ENCODE measurements at regions not wholly inside any gene's neighbourhood (a gene's known extent, or its start where the extent isn't known, plus 50 kb on each side); places are given as distances from the start of the nearest gene placed in this dataset.
"Not testable (repeated sequence)": the region's sequence is repeated elsewhere in the genome, so short reads cannot be mapped to it uniquely, and the experiment has no call there.

DNA sequence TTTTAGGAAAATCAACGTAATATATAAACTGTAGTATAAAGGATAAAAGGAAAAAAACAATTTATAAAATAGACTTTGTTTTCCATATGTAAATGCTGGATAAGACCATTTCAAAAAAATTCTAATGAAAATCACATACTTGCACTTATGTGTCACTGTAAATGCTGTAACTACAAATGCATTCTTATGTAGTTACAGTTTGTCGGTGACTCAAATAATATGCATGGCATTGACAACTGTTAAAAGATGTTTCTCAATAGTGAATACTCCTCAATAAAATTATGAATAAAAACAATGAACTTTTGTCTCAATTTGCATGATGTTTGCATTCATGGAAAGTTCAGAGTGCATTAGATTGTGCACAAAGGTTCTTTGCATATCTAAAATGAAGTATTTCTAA lies 614.0 kb upstream of the CHRM3 start:
- no peak for DNase-seq (ENCODE audit: low spot score)

DNA sequence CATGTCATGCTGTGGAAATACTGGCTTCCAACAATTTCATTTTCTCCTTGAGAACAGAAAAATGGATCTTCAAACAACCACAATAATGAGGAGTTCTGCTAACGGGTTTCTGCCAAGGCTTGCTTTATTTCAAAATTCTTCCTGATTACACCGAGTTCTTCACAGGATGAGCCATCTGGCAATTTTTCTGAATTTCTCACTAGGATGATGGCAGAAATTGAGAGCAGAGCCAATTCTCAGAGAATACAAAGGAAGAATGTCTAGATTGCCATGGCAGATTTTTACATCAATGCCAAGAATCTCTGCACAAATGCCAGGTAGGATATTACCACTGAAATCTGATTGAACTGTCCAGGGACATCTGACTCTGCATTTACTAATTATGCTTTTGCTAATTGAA lies 619.0 kb upstream of the CHRM3 start:
- DNase-seq (ENCODE audit: low spot score): no peak

DNA sequence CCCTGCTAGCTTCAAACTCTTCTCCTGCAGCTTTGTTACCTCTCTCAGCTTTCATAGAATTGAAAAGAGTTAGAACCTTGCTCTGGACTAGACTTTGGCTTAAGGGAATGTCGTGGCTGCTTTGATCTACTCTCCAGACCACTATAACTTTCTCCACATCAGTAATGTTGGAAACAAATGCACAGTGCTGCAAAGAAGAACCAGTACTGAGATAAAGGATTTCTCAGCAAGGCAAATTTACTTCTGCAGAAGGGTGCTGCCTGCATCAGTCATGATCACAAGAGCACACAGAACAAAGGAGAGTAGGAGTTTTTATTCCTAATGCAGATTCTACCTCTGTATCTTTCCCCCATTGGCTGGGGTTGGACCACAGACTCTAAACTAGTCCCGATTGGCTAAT lies 621.6 kb upstream of the CHRM3 start:
- no peak for DNase-seq (ENCODE audit: low spot score)

DNA sequence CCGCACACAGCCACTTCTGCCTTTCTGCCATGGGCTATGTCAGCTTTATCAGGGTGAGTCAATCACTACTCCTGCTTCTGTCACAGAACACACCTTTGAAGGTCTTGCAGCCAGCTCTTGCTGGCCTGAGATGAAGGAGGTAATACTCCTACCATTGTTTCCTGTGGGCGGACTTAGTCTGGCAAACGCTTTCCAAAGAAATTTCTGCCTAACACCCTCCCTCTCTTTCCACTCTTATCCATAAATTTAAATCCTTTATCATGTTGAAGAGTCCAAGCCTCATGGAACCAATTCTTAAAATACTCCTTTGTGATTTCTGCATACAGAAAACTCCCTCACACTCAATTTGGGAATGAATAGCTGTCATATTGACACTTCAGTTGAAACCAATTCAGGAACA lies 633.1 kb upstream of the CHRM3 start:
- DNase-seq (ENCODE audit: low spot score): no peak

DNA sequence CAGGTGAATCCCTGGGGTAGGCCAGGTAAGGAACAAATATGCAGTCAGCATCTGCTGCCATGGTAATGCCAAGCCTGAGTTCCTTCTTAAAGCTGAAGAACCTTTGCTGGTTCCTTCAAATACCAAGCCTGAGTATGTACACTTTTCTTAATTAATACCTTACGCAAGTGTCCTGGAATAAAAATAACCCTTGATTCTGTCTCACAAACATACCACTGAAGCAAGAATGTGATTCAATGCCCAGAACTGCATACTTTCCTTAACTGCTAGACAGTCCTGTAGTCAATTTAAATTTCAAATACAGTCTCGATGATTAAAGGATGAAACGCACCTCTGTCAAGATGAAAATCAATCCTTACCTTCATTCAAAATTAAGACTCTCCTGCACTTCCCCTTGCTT lies 634.0 kb upstream of the CHRM3 start:
- DNase-seq (ENCODE audit: low spot score): no peak

DNA sequence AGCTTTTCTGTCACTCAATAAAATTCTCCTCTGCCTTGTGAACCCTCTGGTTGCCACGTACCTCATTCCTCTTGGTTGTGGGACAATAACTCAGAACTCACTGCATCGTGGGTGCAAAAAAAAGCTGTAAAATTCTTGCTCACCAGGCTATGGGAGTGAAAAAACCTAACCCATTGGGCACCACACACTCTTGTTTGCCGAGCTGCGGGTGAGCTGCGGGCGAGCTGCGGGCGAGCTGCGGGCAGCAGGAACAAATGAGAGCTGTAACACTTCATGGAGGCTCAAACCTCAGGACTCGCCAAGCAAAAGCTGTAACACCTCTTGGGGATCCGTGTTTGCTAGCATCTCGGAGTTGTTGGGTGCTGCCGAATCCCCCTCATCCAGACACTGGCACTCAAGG lies 641.3 kb upstream of the CHRM3 start:
- DNase-seq (ENCODE audit: low spot score): no peak

DNA sequence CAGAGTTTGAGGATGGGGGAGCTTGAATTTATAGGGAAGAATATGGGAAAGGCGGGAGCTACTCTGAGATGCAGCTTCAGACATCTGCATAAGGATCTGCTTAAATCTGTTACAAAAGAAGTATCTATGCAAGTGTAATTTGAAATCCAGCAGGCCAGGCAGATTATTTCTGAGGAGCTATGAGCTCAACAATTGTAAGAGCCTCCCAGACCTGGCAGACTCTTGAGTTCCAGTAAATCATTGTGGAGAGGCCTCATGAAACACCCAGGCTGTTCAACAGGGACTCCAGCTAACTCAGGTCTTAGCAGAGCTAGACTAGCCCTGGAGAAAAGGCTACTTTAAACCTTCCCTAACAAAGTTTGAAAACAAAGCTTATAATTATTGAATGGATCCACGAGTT lies 647.5 kb upstream of the CHRM3 start:
- DNase-seq (ENCODE audit: low spot score): peak; percentile 88

DNA sequence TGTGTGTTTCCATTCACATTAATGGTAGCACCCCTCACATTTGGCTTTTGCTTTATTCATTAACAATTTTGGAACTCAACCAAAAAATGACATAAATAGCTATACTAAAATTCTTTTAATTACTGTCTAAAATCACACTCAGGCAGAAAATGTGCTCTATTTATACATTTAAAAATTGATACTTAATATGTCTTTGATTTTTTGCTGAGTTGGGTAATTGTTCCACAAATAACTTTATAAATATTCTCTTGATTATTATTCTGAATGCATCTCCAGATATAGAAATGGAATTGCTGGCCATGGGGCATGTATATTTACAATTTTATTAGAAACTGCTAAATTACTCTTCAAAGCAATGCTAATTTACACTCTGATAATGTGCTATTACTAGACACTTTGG lies 658.7 kb upstream of the CHRM3 start:
- DNase-seq (ENCODE audit: low spot score): no peak

DNA sequence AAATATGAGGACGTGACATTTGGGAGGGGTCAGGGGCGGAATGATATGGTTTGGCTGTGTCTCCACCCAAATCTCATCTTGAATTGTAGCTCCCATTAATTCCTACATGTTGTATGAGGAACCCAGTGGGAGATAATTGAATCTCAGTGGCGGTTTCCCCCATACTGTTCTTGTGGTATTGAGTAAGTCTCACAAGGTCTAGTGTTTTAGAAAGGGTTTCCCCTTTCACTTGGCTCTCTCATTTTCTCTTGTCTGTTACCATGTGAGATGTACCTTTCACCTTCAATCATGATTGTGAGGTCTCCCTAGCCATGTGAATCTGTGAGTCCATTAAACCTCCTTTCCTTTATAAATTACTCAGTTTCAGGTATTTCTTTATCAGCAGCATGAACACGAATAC lies 663.6 kb upstream of the CHRM3 start:
- DNase-seq (ENCODE audit: low spot score): no peak

DNA sequence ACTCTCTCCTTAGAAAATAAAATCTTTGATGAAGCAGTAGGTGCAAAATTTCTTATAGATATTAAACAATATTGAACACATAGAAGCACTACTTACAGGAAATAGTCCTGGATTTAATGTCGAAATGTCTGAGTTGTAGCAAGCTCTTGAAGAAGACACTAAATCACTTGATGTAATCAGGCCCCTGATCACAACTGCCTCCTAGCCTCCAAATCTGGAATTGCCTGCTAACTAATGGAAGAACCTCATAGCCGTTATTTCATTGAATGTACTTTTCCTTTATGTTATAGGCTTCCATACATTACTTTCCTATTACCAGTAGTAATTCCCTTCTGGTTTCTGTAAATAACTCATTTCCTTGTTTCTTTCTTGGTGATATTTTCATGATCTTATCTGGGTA lies 675.7 kb upstream of the CHRM3 start:
- DNase-seq (ENCODE audit: low spot score): no peak

DNA sequence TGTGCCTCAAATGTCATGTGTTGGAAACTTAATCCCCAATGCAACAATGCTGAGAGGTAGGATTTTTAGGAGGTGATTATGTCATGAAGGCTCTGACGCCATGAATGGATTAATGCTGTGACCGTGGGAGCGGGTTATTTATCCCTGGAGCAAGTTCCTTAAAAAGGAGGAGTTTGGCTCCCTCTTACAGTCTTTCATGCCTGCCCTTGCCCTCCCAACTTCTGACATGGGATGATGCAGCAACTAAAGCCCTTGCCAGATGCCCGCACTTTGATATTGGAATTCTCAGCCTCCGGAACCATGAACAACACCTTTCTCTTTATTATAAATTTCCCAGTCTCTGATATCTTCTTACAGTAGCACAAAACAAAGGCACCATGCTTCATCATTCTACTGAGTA lies 685.3 kb upstream of the CHRM3 start:
- DNase-seq (ENCODE audit: low spot score): no peak

DNA sequence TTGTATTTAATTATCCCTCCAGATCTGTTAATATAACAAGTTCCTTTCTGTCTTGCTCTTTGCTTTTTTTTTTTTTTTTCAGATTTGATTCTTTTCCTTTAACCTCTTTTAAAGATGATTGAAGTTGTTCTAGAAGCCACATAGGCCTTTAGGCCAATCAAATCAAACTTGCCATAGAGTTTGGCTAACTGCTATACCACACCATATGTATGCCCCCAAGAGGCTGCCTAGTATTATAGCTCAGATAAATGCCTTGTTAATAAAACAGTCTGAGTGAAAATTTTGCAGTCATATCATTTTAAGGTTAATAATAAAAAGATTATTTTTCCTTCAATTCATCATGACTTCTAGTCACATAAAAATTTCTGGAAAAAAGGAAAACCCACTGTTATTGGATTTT lies 696.0 kb upstream of the CHRM3 start:
- DNase-seq (ENCODE audit: low spot score): no peak

DNA sequence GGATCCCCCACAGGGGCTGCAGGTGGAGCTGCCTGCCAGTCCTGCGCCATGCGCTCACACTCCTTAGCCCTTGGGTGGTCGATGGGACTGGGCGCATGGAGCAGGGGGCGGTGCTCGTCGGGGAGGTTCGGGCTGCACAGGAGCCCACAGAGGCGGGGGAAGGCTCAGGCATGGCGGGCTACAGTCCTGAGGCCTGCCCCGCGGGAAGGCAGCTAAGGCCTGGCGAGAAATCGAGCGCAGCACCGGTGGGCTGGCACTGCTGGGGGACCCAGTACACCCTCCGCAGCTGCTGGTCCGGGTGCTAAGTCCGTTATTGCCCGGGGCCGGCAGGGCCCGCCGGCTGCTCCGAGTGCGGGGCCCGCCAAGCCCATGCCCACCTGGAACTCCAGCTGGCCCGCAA lies 701.8 kb upstream of the CHRM3 start:
- not testable (repeated sequence) for DNase-seq (ENCODE audit: low spot score)

DNA sequence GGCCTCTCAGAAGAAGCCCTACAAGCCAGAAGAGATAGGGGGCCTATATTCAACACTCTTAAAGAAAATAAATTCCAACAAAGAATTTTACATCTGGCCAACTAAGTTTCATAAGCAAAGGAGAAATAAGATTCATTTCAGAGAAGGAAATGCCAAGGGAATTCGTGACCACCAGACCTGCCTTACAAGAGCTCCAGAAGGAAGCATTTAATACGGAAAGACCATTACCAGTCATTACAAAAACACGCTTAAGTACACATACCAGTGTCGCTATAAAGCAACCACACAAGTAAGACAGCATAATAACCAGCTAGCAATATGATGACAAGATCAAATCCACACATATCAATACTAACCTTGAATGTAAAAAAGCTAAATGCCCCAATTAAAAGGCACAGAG lies 704.9 kb upstream of the CHRM3 start:
- DNase-seq (ENCODE audit: low spot score): no peak

DNA sequence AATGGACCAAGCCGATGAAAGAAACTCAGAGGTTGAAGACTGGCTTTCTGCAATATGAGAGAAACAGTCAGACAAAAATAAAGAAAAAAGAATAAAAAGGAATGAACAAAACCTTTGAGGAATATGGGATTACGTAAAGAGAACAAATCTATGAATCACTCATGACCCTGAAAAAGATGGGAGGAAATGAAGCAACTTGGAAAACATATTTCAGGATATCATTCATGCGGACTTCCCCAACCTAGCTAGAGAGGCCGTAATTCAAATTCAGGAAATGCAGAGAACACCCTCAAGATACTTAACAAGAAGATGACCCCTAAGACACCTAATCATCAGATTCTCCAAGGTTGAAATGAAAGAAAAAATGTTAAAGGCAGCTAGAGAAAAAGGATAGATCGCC lies 705.3 kb upstream of the CHRM3 start:
- no peak for DNase-seq (ENCODE audit: low spot score)

DNA sequence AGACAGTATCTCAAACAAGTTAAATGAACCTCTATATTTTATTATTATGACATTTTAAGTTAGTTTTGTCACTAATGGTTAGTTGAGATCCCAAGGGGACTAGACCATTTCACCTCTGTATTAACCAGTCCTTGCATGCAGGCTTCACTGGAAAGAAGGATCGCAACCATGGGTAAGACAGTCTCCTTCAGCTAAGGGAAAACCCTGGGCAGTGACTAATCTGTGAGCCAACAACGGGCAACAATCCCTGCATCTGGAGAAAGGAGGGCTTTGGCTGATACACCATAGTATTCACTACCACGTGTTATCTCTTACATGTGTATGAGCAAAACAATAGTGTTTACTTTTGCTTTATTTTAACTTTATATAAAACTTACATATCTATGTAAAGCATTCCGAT lies 708.8 kb upstream of the CHRM3 start:
- DNase-seq (ENCODE audit: low spot score): no peak

DNA sequence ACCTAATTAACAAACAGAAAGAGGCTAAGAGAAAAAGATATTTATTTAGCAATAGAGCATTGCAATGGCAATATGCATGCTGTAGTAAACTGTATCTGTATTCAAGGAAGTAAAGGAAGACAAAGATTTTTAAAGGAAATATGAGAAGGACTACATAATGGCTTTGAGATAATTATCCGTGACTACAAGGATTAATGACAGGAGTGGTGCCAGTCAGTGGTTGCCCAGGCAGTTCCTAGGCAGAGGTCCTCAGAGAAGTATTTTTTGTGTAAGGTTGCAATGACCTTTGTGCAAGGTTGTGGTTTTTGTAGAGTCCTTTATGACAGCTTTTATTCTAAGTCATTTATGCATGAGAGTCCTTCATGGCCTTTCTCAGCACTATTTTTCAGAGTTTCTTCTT lies 711.1 kb upstream of the CHRM3 start:
- no peak for DNase-seq (ENCODE audit: low spot score)

DNA sequence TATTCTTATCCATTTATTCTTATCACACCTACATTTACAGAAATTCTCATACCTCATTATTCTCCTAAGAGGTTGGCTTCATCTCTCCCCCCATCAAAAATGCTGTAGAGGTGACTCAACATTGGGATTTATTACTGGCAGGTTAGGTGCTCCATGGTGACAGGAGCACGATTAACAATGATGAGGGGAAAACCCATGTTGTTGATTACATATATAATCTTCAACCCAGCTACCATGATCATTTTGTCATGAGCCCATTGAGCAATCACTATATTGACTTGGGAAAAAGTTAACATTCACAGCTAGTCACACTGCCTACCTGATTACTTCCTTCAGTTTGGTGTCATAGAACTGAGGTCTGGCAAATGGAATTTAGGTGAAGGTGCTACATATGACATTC lies 712.1 kb upstream of the CHRM3 start:
- no peak for DNase-seq (ENCODE audit: low spot score)

DNA sequence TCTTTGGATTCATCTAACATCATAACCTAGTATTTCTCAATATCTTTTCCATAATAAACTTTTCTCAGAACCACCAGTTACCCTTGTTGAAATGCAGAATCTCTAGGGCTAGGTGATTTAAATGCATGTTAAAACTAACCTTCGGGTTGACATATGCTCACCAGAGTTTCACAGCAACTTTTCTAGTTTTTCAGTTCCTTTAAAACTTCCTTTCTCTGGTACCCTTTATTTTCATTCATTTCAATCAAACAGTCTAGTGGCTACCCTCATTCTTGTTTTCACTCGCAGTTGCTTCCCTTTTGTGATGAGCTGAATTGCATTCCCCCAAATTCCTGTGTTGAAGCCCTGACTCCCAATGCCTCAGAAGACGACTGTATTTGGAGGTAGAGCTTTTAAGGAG lies 712.8 kb upstream of the CHRM3 start:
- DNase-seq (ENCODE audit: low spot score): no peak

DNA sequence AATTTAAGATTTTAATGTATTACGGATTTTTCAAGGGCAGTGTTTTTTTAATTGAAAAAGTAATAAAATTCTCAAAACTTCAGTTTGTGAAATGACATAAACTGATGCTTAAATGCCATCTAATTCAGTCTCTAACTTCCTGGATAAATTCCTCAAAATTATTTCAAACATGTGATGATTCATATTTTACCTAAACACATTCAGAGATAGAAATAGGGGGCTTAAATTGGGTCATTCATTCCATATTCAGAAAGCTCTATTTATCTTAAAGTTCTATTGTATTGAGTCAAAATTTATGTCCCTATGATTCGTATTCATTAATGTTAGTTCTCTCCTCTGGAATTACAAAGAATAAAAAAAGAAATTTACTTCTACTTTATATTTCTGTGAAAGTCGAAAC lies 713.6 kb upstream of the CHRM3 start:
- no peak for DNase-seq (ENCODE audit: low spot score)

DNA sequence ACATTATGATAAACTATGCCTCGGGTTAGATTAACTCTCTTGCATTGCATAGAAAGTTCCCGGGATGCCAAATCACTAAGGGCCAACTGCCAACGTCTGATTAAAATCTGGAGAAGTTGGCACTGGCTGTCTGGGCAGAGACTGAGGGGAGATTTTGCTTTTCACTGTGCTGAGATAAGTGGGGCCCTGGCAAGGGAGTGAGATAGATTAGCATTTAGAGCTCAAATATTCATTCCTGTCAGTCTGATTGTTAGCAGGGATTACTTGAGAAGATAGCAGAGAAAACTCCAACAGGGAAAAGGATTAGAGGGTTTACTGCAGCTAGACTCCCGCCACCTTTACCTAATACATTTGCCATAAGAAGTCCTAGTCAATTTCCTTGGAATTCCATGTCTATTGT lies 714.1 kb upstream of the CHRM3 start:
- DNase-seq (ENCODE audit: low spot score): peak; percentile 72

DNA sequence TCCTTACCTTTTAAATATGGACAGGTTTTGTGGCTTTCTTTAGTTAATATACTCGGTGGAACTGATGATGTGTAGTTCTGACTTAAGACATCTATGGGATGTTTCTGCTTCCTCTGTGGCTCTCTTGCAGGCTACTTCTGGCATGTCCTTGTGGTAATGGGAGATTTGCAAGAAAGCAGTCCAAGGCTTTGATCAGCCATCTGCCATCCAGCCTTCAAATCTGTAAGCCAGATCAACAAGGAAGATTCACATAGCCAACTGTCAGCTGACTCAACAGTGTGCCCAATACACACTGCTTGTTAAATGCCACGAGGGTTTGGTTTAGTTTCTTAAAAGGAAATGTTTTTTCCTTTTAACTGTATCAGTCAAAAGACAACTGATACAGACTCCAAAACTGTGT lies 722.2 kb upstream of the CHRM3 start:
- no peak for DNase-seq (ENCODE audit: low spot score)

DNA sequence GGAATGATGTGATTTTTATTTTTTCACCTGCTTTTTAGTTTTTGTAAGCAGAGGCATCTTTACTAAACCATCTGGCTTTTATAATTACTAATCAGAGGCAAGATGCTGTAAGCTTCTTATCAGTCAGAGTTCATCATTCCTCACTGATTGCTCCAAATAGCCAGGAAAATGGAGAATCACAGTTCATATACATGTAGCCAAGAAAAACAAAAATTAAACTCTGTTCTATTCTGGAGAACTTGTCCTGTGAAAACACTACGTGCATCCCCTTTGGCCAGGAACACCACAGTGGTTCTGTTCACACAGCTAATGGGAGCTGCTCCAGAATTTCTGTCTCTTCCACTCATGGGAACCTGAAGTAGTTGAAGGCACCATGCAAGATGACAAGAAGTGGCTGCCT lies 725.5 kb upstream of the CHRM3 start:
- no peak for DNase-seq (ENCODE audit: low spot score)

DNA sequence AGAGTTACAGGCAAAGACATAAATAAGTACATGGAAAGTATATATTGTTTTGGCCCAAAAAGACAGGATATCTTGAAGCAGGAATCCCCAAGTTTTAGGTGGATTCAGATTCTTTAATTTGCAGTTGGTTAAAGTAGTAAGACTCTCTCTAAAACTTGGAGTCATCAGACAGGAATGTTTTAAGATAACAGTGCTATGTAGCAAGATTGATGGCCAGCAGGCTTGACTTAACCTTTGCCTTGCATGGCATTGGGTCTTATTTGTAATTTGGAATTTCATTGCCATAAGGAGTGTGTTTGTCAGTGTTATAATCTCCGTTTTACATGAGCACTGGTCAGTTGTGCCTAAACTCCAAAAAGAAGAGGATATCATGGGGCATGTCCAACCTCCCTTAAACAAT lies 727.6 kb upstream of the CHRM3 start:
- peak; percentile 55 for DNase-seq (ENCODE audit: low spot score)

DNA sequence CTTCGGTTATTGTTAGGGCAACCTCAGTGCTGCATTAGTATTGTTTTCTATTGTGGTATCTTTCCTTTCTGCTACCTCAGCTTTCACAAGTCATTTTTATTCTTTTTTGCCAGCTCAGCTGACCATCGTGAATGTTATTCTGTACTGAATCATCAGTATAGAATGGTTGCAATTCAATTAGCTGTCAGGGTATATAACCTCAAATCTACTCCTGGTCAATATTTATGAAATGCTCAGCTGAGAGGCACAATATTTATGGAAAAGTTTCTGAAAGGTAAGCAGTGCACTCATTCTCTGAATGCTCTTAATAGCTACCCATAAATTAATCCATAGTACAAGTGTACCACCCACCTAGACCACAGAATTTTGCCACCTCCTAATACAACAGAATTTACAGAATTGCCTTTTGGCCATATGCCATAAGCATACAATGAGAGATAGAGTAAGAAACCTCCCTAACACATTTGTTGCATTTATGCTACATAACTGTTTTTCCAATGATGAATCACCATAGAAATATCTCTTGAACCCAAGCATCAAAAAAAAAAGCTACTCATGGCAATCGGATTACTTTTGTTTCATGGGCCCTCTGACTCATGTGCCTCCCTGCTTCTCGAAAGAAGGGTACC lies 732.6 kb upstream of the CHRM3 start:
- no peak for DNase-seq (ENCODE audit: low spot score)
